Nephron (organoid): ENCODE measurements at regions not wholly inside any gene's neighbourhood (a gene's known extent, or its start where the extent isn't known, plus 50 kb on each side); places are given as distances from the start of the nearest gene placed in this dataset.
"Not testable (repeated sequence)": the region's sequence is repeated elsewhere in the genome, so short reads cannot be mapped to it uniquely, and the experiment has no call there.

Source experiments
- H3K27ac Mint-ChIP-seq, 3 experiments: 2 replicates each; pipeline ENCODE4 v1.8.0; 2020; ENCODE audit warnings: mixed read lengths in 3 of 3, mild to moderate bottlenecking in 2 of 3, moderate library complexity in 1 of 3
- H3K27me3 Mint-ChIP-seq: 2 replicates; pipeline ENCODE4 v1.8.0; 2021; ENCODE audit warnings: low read depth, mild to moderate bottlenecking, moderate library complexity, mixed read lengths
- H3K36me3 Mint-ChIP-seq: 2 replicates; pipeline ENCODE4 v1.8.0; 2020; ENCODE audit warnings: low read depth, mixed read lengths
- H3K4me1 Mint-ChIP-seq: 2 replicates; pipeline ENCODE4 v1.8.0; 2020; ENCODE audit warnings: mixed read lengths
- H3K4me3 Mint-ChIP-seq, 3 experiments: 2 replicates each; pipeline ENCODE4 v1.8.0; 2020; ENCODE audit warnings: mild to moderate bottlenecking in 3 of 3, mixed read lengths in 3 of 3, moderate library complexity in 2 of 3
- H3K9me3 Mint-ChIP-seq: 2 replicates; pipeline ENCODE4 v1.8.0; 2020; ENCODE audit warnings: mixed read lengths
- TF ChIP-seq, protein P1 (sequence below), 3 experiments: fragments of 200-600 bp; sonication (generic); IDR thresholded peaks; one replicate each; pipeline ENCODE4 v1.5.0; 2021; ENCODE audit warnings: antibody characterized with exemption in 3 of 3; ENCODE audit not compliant: unreplicated experiment in 3 of 3

DNA sequence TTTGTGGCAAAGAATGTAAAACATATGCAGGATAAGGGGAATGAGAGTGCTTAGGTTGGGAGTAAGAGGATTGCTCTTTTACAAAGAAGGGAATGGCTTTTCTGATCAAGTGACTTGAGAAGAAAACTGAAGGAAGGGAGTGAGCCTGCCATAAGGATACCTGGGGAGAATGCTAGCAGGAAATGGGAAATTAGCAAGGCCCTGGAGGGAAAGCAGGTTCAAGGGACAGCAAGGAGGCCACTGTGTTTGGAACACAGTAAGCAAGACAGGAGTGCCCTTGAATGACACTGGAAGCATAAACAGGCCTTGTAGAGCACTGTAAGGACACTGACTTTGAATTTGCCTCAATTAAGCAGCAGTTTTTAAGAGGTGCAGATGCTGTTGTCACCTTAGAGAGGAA lies 1069.9 kb downstream of the DNAJB9 start:
- TF ChIP-seq, protein P1, sequence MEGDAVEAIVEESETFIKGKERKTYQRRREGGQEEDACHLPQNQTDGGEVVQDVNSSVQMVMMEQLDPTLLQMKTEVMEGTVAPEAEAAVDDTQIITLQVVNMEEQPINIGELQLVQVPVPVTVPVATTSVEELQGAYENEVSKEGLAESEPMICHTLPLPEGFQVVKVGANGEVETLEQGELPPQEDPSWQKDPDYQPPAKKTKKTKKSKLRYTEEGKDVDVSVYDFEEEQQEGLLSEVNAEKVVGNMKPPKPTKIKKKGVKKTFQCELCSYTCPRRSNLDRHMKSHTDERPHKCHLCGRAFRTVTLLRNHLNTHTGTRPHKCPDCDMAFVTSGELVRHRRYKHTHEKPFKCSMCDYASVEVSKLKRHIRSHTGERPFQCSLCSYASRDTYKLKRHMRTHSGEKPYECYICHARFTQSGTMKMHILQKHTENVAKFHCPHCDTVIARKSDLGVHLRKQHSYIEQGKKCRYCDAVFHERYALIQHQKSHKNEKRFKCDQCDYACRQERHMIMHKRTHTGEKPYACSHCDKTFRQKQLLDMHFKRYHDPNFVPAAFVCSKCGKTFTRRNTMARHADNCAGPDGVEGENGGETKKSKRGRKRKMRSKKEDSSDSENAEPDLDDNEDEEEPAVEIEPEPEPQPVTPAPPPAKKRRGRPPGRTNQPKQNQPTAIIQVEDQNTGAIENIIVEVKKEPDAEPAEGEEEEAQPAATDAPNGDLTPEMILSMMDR (IDR thresholded peaks at IDR 0.05; ENCODE audit: unreplicated experiment in 3 of 3): no peak
- Mint-ChIP-seq H3K4me1 (no peaks in the 10 kb centered on the region), H3K27me3 (no peaks in the 10 kb centered on the region), H3K4me3 (no peak overlapping the region), H3K36me3 (no peaks in the 10 kb centered on the region), H3K27ac (no peak overlapping the region), H3K9me3 (no peaks in the 10 kb centered on the region)

DNA sequence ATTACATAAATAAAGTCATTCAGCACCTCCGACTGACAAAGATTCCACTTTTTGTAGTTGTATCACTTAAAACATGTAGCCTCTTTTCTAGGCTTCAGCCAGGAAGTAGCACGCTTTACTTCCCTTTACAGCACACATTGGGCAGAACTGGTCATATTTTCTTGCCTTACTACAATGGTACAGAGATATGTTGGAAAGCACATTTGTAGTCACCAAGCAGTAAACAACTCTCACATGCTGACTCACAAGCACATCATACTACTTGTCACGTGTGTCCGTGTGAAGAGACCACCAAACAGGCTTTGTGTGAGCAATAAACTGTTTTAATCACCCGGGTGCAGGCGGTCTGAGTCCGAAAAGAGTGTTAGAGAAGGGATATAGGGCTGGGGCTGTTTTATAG lies 1071.8 kb downstream of the DNAJB9 start:
- H3K27me3 Mint-ChIP-seq: no peaks in the 10 kb centered on the region
- H3K9me3 Mint-ChIP-seq: peaks cover 2% of the 10 kb centered on the region
- H3K27ac Mint-ChIP-seq: no peak overlapping the region
- TF ChIP-seq, protein P1 (IDR thresholded peaks at IDR 0.05; ENCODE audit: unreplicated experiment in 3 of 3): no peak
- H3K36me3 Mint-ChIP-seq: no peaks in the 10 kb centered on the region
- no peaks in the 10 kb centered on the region for H3K4me1 Mint-ChIP-seq
- no peak overlapping the region for H3K4me3 Mint-ChIP-seq

DNA sequence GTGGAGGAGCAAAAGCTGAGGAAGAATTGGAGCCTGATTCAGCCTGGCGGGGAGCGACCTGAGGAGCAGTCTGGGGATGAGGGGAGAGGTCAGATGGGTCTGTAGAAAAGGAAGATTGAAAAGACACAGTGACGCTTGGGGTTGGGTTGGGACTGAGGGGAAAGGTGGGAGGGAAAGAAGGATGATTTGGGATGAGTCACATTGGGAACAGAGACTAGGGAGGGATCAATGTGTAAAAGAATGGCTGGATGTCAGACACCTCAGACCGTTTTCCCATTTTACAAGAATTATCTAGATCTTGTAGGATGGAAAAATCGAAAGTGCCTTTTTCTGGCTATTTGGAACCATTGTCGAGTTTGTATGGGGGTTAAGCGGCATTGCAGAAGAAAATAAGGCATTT lies 1076.5 kb downstream of the DNAJB9 start:
- H3K27ac Mint-ChIP-seq: no peak overlapping the region
- no peaks in the 10 kb centered on the region for H3K4me1 Mint-ChIP-seq
- peaks cover 5% of the 10 kb centered on the region for H3K9me3 Mint-ChIP-seq

DNA sequence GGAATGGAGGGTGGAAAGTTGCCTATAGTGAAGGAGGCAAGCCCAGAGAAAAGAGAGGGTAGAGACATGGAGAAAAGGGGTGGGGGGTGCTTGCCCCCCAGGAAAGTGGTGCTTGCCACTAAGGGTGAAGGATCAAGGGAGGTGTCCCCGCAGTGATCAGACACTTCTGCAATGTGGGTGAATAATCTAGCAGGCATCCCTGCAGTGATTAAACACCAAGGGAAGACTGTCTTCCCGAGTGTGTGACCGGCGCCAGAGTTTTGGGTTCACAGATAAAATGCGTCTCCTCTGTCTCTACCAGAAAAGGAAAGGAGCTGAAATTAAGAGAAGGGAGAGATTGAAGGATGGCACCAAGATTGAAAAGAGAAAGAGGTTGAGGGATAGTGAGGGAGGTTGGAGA lies 1076.9 kb downstream of the DNAJB9 start:
- not testable (repeated sequence) for H3K27ac Mint-ChIP-seq, H3K4me3 Mint-ChIP-seq, H3K27me3 Mint-ChIP-seq, H3K4me1 Mint-ChIP-seq, H3K36me3 Mint-ChIP-seq, H3K9me3 Mint-ChIP-seq

More for the DNA sequence above, 1076.5 kb downstream of the DNAJB9 start:
- H3K36me3 Mint-ChIP-seq: no peaks in the 10 kb centered on the region
- H3K4me3 Mint-ChIP-seq: no peak overlapping the region
- TF ChIP-seq, protein P1 (IDR thresholded peaks at IDR 0.05; ENCODE audit: unreplicated experiment in 3 of 3): no peak
- no peaks in the 10 kb centered on the region for H3K27me3 Mint-ChIP-seq

DNA sequence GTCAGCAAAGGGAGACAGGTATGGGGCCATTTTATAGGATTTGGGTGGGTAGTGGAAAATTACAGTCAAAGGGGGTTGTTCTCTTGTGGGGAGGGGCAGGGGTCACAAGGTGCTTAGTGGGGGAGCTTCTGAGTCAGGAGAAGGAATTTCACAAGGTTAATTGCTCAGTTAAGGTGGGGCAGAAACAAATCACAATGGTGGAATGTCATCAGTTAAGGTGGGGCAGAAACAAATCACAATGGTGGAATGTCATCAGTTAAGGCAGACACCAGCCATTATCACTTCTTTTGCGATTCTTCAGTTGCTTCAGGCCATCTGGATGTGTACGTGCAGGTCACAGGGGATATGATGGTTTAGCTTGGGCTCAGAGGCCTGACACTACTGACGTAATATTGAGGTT lies 1077.6 kb downstream of the DNAJB9 start:
- not testable (repeated sequence) for H3K27ac Mint-ChIP-seq, H3K27me3 Mint-ChIP-seq, H3K4me1 Mint-ChIP-seq, H3K9me3 Mint-ChIP-seq, H3K36me3 Mint-ChIP-seq, H3K4me3 Mint-ChIP-seq

DNA sequence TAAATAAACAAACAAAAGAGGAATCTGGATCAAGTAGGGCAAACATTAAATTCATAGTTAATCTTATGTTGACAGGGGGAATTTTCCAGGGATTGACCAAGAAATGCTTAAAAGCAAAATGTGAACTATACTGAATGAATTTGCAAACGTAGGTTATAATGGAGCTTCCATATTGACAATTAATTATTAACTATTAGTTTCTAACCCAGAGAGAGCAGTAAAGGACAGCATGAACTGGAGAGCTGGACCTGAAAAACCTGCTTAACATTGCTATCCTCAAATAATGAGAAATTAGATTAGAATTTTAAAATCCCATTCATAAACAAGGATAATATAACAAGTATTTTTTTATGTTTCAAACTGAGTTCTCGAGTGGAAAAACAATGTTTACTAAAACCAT lies 1089.6 kb downstream of the DNAJB9 start:
- H3K4me1 Mint-ChIP-seq: peaks cover 9% of the 10 kb centered on the region
- H3K36me3 Mint-ChIP-seq: no peaks in the 10 kb centered on the region
- no peaks in the 10 kb centered on the region for H3K9me3 Mint-ChIP-seq
- H3K27me3 Mint-ChIP-seq: no peaks in the 10 kb centered on the region
- H3K27ac Mint-ChIP-seq: no peak overlapping the region
- TF ChIP-seq, protein P1 (IDR thresholded peaks at IDR 0.05; ENCODE audit: unreplicated experiment in 3 of 3): no peak
- no peak overlapping the region for H3K4me3 Mint-ChIP-seq

DNA sequence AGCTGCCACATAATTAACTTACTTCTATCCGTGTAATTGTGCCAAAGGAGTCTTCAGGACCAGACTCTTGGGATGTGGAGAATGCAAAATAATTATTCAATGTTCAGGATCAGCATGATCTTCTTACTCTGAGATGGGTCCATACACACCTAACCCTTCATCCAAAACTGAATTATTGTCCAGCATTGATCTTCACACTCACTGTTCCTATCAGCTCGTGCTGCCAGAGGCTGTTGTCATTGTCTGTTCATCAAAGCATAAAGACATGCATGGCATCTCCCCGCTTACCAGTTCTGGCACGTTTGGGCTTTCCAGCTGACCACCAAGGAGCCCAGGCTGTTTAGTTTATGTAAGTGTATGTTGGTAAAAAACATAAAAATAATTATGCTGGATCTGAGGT lies 1090.7 kb downstream of the DNAJB9 start:
- TF ChIP-seq, protein P1 (IDR thresholded peaks at IDR 0.05; ENCODE audit: unreplicated experiment in 3 of 3): no peak
- H3K27ac Mint-ChIP-seq: no peak overlapping the region
- H3K4me3 Mint-ChIP-seq: no peak overlapping the region
- H3K27me3 Mint-ChIP-seq: no peaks in the 10 kb centered on the region
- H3K36me3 Mint-ChIP-seq: no peaks in the 10 kb centered on the region
- H3K9me3 Mint-ChIP-seq: no peaks in the 10 kb centered on the region
- H3K4me1 Mint-ChIP-seq: peaks cover 9% of the 10 kb centered on the region
